BLaER1 treated with 17β-estradiol and CSF1 and Interleukin-3, amounts not matched to agents 10 nM and 100 nM (cell line): ENCODE measurements at regions not wholly inside any gene's neighbourhood (a gene's known extent, or its start where the extent isn't known, plus 50 kb on each side); places are given as distances from the start of the nearest gene placed in this dataset.
A peak's percentile ranks its signal among the peaks of the same experiment; 100 is the strongest.

Experiments used
- H3K27ac ChIP-seq, 11 experiments: shearing (Covaris generic); formaldehyde crosslinking; 2 replicates each; pipeline ENCODE4 v1.8.1; 2022
- H3K27me3 ChIP-seq, 11 experiments: shearing (Covaris generic); formaldehyde crosslinking; 2 replicates each; pipeline ENCODE4 v1.8.1; 2022
- H3K36me3 ChIP-seq, 11 experiments: shearing (Covaris generic); formaldehyde crosslinking; 2 replicates each; pipeline ENCODE4 v1.8.1; 2022
- H3K4me1 ChIP-seq, 10 experiments: shearing (Covaris generic); formaldehyde crosslinking; 2 replicates each; pipeline ENCODE4 v1.8.1; 2022
- H3K4me2 ChIP-seq, 11 experiments: shearing (Covaris generic); formaldehyde crosslinking; 2 replicates each; pipeline ENCODE4 v1.8.1; 2022
- H3K4me3 ChIP-seq, 10 experiments: shearing (Covaris generic); formaldehyde crosslinking; 2 replicates each; pipeline ENCODE4 v1.8.1; 2022
- H3K9ac ChIP-seq, 11 experiments: shearing (Covaris generic); formaldehyde crosslinking; 2 replicates each; pipeline ENCODE4 v1.8.1; 2022
- H3K9me3 ChIP-seq, 11 experiments: shearing (Covaris generic); formaldehyde crosslinking; replicated peaks in 1 of 11; 2 replicates each; pipeline ENCODE4 v1.8.1; 2022
- H4K20me1 ChIP-seq, 11 experiments: shearing (Covaris generic); formaldehyde crosslinking; 2 replicates each; pipeline ENCODE4 v1.8.1; 2022
- Cebpa-rat ChIP-seq, 11 experiments: shearing (Covaris generic); IDR thresholded peaks; 2 replicates each; pipeline ENCODE4 v1.8.1; 2022

DNA sequence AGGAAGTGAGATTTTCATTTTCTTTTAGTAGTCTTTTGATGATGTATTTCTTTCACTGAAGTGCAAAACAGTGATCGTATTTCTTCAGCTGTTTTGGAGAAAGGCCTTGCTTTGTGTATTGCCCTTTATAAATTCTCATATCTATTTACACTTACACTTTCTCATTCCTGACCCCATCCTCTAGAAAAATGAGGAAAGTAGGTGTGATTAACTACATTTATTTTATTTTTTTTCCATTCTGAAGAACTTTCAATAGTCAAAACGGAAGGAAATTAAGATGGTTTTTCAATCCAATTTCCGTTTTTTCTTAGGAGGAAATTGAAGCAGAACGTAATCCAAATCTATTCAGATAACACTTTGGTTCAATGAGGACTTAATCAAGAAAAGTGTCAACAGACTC is 188.1 kb downstream of the SLITRK5 start:
- Histone ChIP-seq H3K9me3 (no peaks in the 10 kb centered on the region), H3K27ac (no peak overlapping the region), H3K36me3 (no peaks in the 10 kb centered on the region), H4K20me1 (no peaks in the 10 kb centered on the region), H3K4me3 (no peak overlapping the region), H3K4me1 (no peaks in the 10 kb centered on the region), H3K4me2 (no peak overlapping the region), H3K9ac (no peak overlapping the region), H3K27me3 (no peaks in the 10 kb centered on the region)
- TF ChIP-seq Cebpa-rat (IDR thresholded peaks at IDR 0.05) = no peak

DNA sequence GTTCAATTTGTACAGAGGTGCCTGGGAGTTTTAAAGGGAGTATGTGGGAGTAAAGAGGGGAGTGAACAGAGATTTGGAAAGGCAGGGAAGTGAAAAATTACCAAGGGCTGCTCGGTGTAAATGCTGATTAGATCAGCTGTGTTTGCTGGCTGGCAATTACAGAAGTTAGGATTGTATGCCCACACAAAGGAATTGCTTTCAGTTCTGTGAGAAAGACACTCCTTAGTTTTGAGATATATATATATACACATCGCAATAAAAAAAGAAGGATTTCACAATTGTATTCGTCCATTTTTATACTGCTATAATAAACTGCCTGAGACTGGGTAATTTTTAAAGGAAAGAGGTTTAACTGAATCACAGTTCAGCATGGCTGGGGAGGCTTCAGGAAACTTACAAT is 196.3 kb downstream of the SLITRK5 start:
- Histone ChIP-seq H3K27me3 (no peaks in the 10 kb centered on the region), H4K20me1 (no peaks in the 10 kb centered on the region), H3K9me3 (no peaks in the 10 kb centered on the region), H3K9ac (no peak overlapping the region), H3K4me1 (0 out of 20 replicates have a peak, but pooled peaks cover 0 to 7% (median 0%) of the 10 kb centered on the region in 10 experiments), H3K4me3 (no peak overlapping the region), H3K36me3 (no peaks in the 10 kb centered on the region), H3K4me2 (no peak overlapping the region), H3K27ac (peak overlapping the region in 1 of 11 experiments; percentile 7; a peak in 1 of 22 replicates)
- no peak for TF ChIP-seq Cebpa-rat (IDR thresholded peaks at IDR 0.05)

DNA sequence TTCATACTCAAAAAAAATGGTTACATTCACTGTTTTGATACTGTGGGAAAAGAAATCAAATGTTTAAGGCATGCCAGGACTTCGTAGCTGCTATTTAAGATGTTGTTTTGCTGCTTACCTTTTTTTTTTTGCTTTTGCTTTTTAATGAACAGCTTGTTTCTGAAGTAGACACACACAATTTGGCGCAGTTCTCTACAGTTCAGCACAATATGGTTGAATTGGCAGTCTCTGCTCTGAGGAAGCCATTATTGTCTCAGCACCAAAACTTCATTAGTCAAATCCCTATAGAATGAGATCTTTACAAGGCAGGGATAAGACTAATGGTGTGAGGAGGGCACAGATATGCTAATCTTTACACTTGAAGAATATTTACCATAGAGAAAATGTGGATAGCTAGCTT is 197.6 kb downstream of the SLITRK5 start:
- Histone ChIP-seq H3K9me3 (no peaks in the 10 kb centered on the region), H3K36me3 (no peaks in the 10 kb centered on the region), H3K27me3 (no peaks in the 10 kb centered on the region), H4K20me1 (no peaks in the 10 kb centered on the region), H3K4me1 (0 out of 20 replicates have a peak, but pooled peaks cover 0 to 7% (median 0%) of the 10 kb centered on the region in 10 experiments), H3K4me2 (no peak overlapping the region), H3K4me3 (no peak overlapping the region), H3K9ac (no peak overlapping the region), H3K27ac (no peak overlapping the region)
- TF ChIP-seq Cebpa-rat (IDR thresholded peaks at IDR 0.05) = no peak

DNA sequence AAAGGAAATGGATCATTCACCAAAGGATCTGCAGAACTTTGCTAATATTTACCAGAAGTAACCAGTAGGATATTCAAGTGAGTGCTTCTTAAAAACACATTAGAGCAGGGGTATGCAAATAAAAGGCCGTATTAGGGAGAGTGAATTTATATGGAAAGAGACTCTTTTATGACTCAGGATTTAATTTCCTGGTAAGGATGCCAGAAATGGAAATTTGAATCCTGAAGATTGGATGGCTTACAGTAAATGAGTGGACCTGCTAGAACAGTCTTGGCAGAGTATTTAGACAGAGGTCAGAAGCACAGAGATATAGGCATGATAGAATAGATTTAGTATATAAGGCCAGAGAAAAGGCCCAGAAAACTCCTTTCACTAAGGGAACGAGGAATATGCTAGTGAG is 201.6 kb downstream of the SLITRK5 start:
- H3K27me3 ChIP-seq = no peaks in the 10 kb centered on the region

DNA sequence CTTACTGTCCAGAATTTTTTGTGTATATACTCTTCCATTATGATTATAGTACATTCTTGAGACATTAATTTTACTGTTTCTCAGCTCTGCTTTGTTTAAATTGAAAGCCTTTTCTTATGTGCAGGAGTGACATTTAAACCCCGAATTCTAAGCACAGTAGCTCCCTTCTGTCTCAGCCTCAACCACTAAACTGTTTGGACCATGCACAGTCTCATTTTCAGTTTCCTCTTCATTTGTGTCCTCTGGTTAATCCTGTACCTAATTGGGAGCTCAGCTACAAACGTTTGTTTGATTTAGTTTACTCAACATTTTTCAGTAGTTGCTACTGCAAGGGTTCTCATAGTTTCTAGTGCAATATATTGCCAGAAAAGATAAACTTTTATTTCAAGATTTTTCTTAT is 206.3 kb downstream of the SLITRK5 start:
- Histone ChIP-seq H3K9ac (no peak overlapping the region), H3K27me3 (no peaks in the 10 kb centered on the region), H4K20me1 (no peaks in the 10 kb centered on the region), H3K9me3 (no peaks in the 10 kb centered on the region), H3K4me2 (no peak overlapping the region), H3K27ac (no peak overlapping the region), H3K4me1 (no peaks in the 10 kb centered on the region), H3K36me3 (no peaks in the 10 kb centered on the region), H3K4me3 (no peak overlapping the region)
- TF ChIP-seq Cebpa-rat (IDR thresholded peaks at IDR 0.05) = no peak

More for the DNA sequence above, 201.6 kb downstream of the SLITRK5 start:
- Histone ChIP-seq H3K36me3 (no peaks in the 10 kb centered on the region), H3K9me3 (no peaks in the 10 kb centered on the region), H4K20me1 (no peaks in the 10 kb centered on the region), H3K4me2 (no peak overlapping the region), H3K4me3 (no peak overlapping the region), H3K4me1 (0 out of 20 replicates have a peak, but pooled peaks cover 0 to under 1% (median 0%) of the 10 kb centered on the region in 10 experiments), H3K9ac (no peak overlapping the region), H3K27ac (no peak overlapping the region)
- TF ChIP-seq Cebpa-rat (IDR thresholded peaks at IDR 0.05) = no peak

DNA sequence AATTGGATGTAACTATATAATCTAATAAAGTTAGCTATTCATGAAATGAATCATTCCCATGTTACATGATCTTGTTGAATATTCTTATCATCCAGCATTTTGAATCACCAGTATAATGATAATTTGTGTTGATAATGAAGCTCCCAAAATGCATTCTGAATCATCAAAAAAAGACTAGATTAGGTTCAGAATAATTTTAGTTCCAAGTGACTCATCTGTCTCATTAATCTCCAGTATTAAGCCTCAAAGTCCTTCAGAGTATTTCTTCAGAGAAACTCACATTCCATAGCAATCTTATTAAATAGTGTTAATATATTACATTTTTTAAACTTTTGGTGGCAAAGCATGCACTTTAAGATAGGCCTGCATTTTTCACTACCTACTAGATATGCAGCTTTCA is 207.5 kb downstream of the SLITRK5 start:
- Histone ChIP-seq H3K36me3 (no peaks in the 10 kb centered on the region), H3K4me3 (no peak overlapping the region), H3K9ac (no peak overlapping the region), H3K27ac (no peak overlapping the region), H3K4me1 (no peaks in the 10 kb centered on the region), H3K9me3 (peaks cover 0 to under 1% (median 0%) of the 10 kb centered on the region in 11 experiments; a peak in 1 of 22 replicates), H4K20me1 (no peaks in the 10 kb centered on the region), H3K27me3 (no peaks in the 10 kb centered on the region), H3K4me2 (no peak overlapping the region)
- TF ChIP-seq Cebpa-rat (IDR thresholded peaks at IDR 0.05) = no peak

DNA sequence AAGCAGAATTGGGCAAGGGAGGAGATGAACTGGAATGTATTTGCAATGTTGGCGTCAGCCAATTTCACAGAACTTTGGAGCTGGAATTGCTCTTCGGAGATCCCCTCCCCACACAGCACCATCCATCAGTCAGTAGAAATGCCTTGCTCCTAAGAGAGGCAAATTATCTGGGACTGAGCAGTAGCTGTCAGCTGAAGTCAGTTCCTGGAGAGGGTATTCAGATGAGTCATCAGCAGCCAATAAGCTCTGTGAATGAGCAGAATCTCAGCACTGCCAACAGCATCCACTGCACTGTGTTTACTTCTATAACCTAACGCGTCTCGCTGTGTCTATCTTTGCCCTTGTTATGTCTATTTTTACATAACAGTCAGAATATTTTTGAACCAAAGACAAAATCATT is 213.7 kb downstream of the SLITRK5 start:
- Histone ChIP-seq H3K27ac (no peak overlapping the region), H3K9me3 (peaks cover 0 to 4% (median 0%) of the 10 kb centered on the region in 11 experiments; a peak in 1 of 22 replicates), H3K4me2 (no peak overlapping the region), H3K36me3 (no peaks in the 10 kb centered on the region), H3K27me3 (no peaks in the 10 kb centered on the region), H4K20me1 (no peaks in the 10 kb centered on the region), H3K9ac (no peak overlapping the region), H3K4me1 (peaks cover 0 to 11% (median 0%) of the 10 kb centered on the region in 10 experiments; a peak in 3 of 20 replicates), H3K4me3 (no peak overlapping the region)
- no peak for TF ChIP-seq Cebpa-rat (IDR thresholded peaks at IDR 0.05)

DNA sequence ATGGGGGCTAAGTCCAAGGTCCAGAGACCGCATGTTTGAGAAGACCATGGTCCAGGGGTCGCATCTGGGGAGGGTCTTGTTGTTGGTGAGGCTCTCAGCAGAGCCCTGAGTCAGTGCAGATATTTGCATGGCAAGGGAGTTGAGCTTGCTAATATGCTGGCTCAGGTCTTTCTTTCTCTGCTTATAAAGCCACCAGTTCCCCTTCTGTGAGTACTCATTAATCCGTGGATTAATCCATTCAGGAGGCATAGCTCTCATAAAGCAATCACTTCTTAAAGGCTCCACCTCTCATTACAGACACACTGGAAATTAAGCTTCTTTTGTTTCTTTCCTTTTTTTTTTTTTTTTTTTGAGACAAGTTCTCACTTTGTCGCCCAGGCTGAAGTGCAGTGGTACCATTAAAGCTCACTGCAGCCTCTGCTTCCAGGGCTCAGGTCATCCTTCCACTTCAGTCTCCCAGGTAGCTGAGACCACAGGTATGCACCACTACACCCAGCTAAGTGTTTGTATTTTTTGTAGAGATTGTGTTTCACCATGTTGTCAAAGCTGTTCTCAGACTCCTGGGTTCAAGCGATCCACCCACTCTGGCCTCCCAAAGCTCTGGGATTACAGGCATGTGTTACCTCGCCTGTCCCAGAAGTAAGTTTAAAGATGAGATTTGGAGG is 216.4 kb downstream of the SLITRK5 start:
- no peak overlapping the region for H3K4me3 ChIP-seq
- H3K9me3 ChIP-seq = peaks cover 0 to 4% (median 0%) of the 10 kb centered on the region in 11 experiments; a peak in 1 of 22 replicates
- H3K4me1 ChIP-seq = peaks cover 0 to 11% (median 0%) of the 10 kb centered on the region in 10 experiments; a peak in 4 of 20 replicates
- no peaks in the 10 kb centered on the region for H3K36me3 ChIP-seq
- H3K4me2 ChIP-seq = peak overlapping the region in 2 of 11 experiments; percentile 1 to 34; a peak in 2 of 22 replicates
- H3K9ac ChIP-seq = no peak overlapping the region
- no peak for TF ChIP-seq Cebpa-rat (IDR thresholded peaks at IDR 0.05)
- no peaks in the 10 kb centered on the region for H3K27me3 ChIP-seq
- H3K27ac ChIP-seq = no peak overlapping the region
- H4K20me1 ChIP-seq = no peaks in the 10 kb centered on the region

DNA sequence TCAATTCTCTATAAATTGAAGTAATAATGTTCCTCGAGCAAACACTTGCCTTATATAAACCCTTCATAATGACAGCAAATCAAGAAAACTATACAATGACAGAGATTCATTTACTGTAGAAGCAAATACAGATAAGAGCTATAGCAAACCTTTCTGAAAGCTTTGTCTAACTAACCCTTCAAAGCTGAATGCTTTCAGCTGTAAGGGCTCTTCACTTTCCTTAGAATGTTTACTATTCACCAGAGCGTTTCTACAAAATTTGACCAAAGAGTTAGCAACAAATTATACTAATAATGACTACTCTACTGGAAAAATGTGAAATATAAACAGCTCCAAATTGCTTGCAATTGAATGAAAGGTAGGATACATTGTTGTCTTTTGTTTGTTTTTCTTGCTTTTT is 218.1 kb downstream of the SLITRK5 start:
- Histone ChIP-seq H3K4me2 (no peak overlapping the region), H4K20me1 (no peaks in the 10 kb centered on the region), H3K4me3 (no peak overlapping the region), H3K36me3 (no peaks in the 10 kb centered on the region), H3K9ac (no peak overlapping the region), H3K4me1 (peaks cover 7 to 25% (median 13%) of the 10 kb centered on the region in 10 experiments; a peak in 19 of 20 replicates), H3K27ac (no peak overlapping the region), H3K27me3 (no peaks in the 10 kb centered on the region), H3K9me3 (no peaks in the 10 kb centered on the region)
- TF ChIP-seq Cebpa-rat (IDR thresholded peaks at IDR 0.05) = no peak

DNA sequence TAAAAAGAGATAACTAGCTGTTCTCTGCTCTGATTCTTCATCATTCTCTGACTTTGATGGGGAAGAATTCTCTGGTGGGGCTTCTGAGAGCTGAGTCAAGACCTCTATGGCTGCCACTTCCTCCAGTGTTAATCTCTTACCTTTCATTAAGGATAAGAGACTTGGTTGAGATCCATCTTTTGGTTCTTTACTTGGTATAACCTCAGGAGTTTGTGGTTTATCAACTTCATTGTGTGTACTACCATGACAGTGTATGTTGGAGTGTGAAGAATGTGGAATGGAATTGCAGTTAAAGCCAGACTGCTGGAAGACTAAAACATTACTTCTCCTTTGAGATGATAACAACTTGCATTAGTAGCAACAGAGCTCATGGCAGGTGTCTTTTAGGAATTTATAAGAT is 222.0 kb downstream of the SLITRK5 start:
- Histone ChIP-seq H4K20me1 (no peaks in the 10 kb centered on the region), H3K4me2 (peak overlapping the region in 7 of 11 experiments; percentile 26 to 83 (median 70); a peak in 11 of 22 replicates), H3K9me3 (peaks cover 0 to 7% (median 0%) of the 10 kb centered on the region in 11 experiments; a peak in 1 of 22 replicates), H3K27me3 (no peaks in the 10 kb centered on the region), H3K4me3 (no peak overlapping the region), H3K4me1 (peaks cover 11 to 37% (median 21%) of the 10 kb centered on the region in 10 experiments; a peak in 19 of 20 replicates), H3K27ac (no peak overlapping the region), H3K9ac (no peak overlapping the region), H3K36me3 (no peaks in the 10 kb centered on the region)
- no peak for TF ChIP-seq Cebpa-rat (IDR thresholded peaks at IDR 0.05)
